CD4-positive, alpha-beta memory T cell (primary cell): ENCODE measurements at regions not wholly inside any gene's neighbourhood (a gene's known extent, or its start where the extent isn't known, plus 50 kb on each side); places are given as distances from the start of the nearest gene placed in this dataset.

Experiments
- CTCF ChIA-PET: fragments of 350-600 bp; sonication (Branson Sonifier 250); formaldehyde crosslinking; loops from one replicate; lab custom pipeline; 2021; ENCODE audit warnings: inconsistent platforms; ENCODE audit not compliant: partially characterized antibody; lab: Charles Lee
- POLR2A ChIA-PET: fragments of 350-600 bp; sonication (Branson Sonifier 250); formaldehyde crosslinking; loops from one replicate; lab custom pipeline; 2021; ENCODE audit not compliant: partially characterized antibody; lab: Charles Lee
- DNase-seq, 5 donors: peaks; one replicate each; pipeline versions ENCODE4 v3.0.0 to v3.0.0-alpha.2; 2020 to 2022; ENCODE audit warnings: mixed read lengths in 1 of 5
- H3K27ac ChIP-seq: one replicate; pipeline ENCODE4 v1.7.0; 2013; ENCODE audit warnings: low read depth, low read length
- H3K27me3 ChIP-seq: 2 replicates; pipeline ENCODE4 v1.7.0; 2013; ENCODE audit warnings: mild to moderate bottlenecking, low read length, moderate library complexity; ENCODE audit not compliant: insufficient read depth
- H3K36me3 ChIP-seq: 2 replicates; pipeline ENCODE4 v1.7.0; 2013; ENCODE audit warnings: mild to moderate bottlenecking, low read length, moderate library complexity; ENCODE audit not compliant: insufficient read depth
- H3K4me1 ChIP-seq: 2 replicates; pipeline ENCODE4 v1.7.0; 2013; ENCODE audit warnings: mild to moderate bottlenecking, low read length, moderate library complexity; ENCODE audit not compliant: insufficient read depth
- H3K4me3 ChIP-seq, 2 donors: one replicate each; pipeline ENCODE4 v1.7.0; 2013; ENCODE audit warnings: low read length in 2 of 2, mild to moderate bottlenecking in 1 of 2
- H3K9me3 ChIP-seq, 2 donors: one replicate each; pipeline ENCODE4 v1.7.0; 2013; ENCODE audit warnings: low read length in 2 of 2, control low read depth in 1 of 2; ENCODE audit not compliant: control insufficient read depth in 1 of 2
- H3K27ac Mint-ChIP-seq, 7 donors: one replicate each; pipeline ENCODE4 v1.8.0; 2020 to 2021; ENCODE audit warnings: mixed read lengths in 7 of 7, mild to moderate bottlenecking in 6 of 7, inconsistent platforms in 3 of 7, moderate library complexity in 3 of 7
- H3K27me3 Mint-ChIP-seq, 2 donors: one replicate each; pipeline ENCODE4 v1.8.0; 2020 to 2021; ENCODE audit warnings: mixed read lengths in 2 of 2
- H3K36me3 Mint-ChIP-seq, 2 donors: one replicate each; pipeline ENCODE4 v1.8.0; 2020 to 2021; ENCODE audit warnings: mixed read lengths in 2 of 2, inconsistent platforms in 1 of 2, mild to moderate bottlenecking in 1 of 2
- H3K4me1 Mint-ChIP-seq, 4 donors: one replicate each; pipeline ENCODE4 v1.8.0; 2020 to 2021; ENCODE audit warnings: mixed read lengths in 4 of 4, mild to moderate bottlenecking in 1 of 4
- H3K4me3 Mint-ChIP-seq, 8 donors: one replicate each; pipeline ENCODE4 v1.8.0; 2020 to 2021; ENCODE audit warnings: mixed read lengths in 8 of 8, mild to moderate bottlenecking in 7 of 8, moderate library complexity in 6 of 8, inconsistent platforms in 3 of 8
- H3K9me3 Mint-ChIP-seq, 8 donors: one replicate each; pipeline ENCODE4 v1.8.0; 2020 to 2021; ENCODE audit warnings: mixed read lengths in 8 of 8, mild to moderate bottlenecking in 5 of 8, inconsistent platforms in 3 of 8, moderate library complexity in 1 of 8
- intact Hi-C: fragments of 100-400 bp; cut with micrococcal nuclease; formaldehyde crosslinking; loops from one replicate; pipeline ENCODE4 v1.15.1; 2023

DNA sequence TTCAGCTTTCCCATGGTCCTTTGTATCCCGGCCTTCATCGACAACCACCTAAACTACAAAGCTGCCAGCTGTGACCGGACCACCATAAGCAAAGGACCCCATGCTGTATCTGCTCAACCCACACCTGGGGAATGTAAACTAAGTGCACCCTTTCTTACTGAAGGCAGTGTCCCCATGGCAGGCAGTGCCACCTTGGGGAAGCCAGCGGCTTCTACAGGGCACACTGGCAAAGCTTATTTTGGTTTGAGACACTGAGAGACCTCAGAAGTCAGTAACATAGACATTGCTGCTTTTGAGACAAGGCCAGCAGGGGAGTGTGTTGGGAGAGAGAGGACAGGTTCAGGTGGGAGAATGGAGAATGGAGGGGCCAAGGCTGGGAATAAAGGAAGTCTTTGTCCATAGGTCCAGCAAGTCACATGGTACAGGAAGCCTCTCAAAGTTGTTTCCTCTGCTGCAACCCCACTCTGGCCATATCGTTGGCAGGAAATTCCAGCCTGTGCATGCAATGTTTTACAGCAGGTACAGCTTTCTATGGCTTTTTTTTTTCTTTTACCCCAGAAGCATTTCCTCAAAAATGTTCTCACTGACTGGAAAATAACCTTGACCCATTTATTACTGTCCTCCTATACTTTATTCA lies 85.9 kb upstream of the NPVF start:
- H3K27me3 Mint-ChIP-seq: peaks cover 2 to 4% of the 10 kb centered on the region in 2 donors
- Histone ChIP-seq H3K27me3 (no peaks in the 10 kb centered on the region), H3K4me3 (no peak overlapping the region), H3K36me3 (no peaks in the 10 kb centered on the region), H3K4me1 (no peaks in the 10 kb centered on the region), H3K27ac (no peak overlapping the region), H3K9me3 (no peaks in the 10 kb centered on the region)
- no peak overlapping the region for H3K4me3 Mint-ChIP-seq
- no peaks in the 10 kb centered on the region for H3K4me1 Mint-ChIP-seq
- H3K36me3 Mint-ChIP-seq: no peaks in the 10 kb centered on the region
- CTCF ChIA-PET: no interaction called here
- POLR2A ChIA-PET: no interaction called here
- no peak overlapping the region for H3K27ac Mint-ChIP-seq
- peaks cover 0 to 1% (median 0%) of the 10 kb centered on the region in 8 donors for H3K9me3 Mint-ChIP-seq
- no peak for DNase-seq
- intact Hi-C loops: no loop called here

- DNase-seq: no peak
- Mint-ChIP-seq H3K36me3 (no peaks in the 10 kb centered on the region), H3K4me3 (no peak overlapping the region), H3K27me3 (peaks cover 2 to 5% of the 10 kb centered on the region in 2 donors), H3K4me1 (no peaks in the 10 kb centered on the region), H3K9me3 (peaks cover 0 to 1% (median 0%) of the 10 kb centered on the region in 8 donors), H3K27ac (no peak overlapping the region)
- Histone ChIP-seq H3K4me3 (no peak overlapping the region), H3K4me1 (no peaks in the 10 kb centered on the region), H3K27ac (no peak overlapping the region), H3K36me3 (no peaks in the 10 kb centered on the region), H3K9me3 (no peaks in the 10 kb centered on the region), H3K27me3 (no peaks in the 10 kb centered on the region)
- ChIA-PET CTCF (no interaction called here), POLR2A (no interaction called here)
- intact Hi-C loops: no loop called here
Measured at GRCh38 chr7:25314731-25315267, 86.5 kb upstream of the NPVF start.

DNA sequence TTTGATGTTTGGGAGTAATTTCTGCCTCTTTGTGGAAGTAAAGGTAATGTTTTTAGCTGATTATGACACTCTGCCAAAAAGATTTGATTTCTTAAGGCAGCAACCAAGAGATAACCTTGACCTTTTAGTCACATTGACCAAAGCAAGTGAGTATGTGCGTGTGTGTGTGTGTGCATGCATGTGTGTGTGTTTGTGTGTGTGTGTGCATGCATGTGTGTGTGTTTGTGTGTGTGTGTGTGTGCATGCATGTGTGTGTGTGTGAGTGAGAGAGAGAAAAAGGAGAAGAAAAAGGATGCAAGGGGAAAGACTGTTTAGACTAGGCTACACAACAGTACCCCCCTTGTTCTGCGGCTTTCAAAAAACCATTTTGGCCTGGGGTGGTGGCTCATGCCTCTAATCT lies 88.1 kb upstream of the NPVF start:
- Mint-ChIP-seq H3K4me1 (no peaks in the 10 kb centered on the region), H3K36me3 (no peaks in the 10 kb centered on the region), H3K4me3 (no peak overlapping the region), H3K27me3 (peaks cover 5 to 8% of the 10 kb centered on the region in 2 donors), H3K9me3 (peaks cover 0 to 1% (median 0%) of the 10 kb centered on the region in 8 donors), H3K27ac (no peak overlapping the region)
- intact Hi-C loops: no loop called here
- Histone ChIP-seq H3K36me3 (no peaks in the 10 kb centered on the region), H3K4me3 (no peak overlapping the region), H3K27ac (no peak overlapping the region), H3K27me3 (no peaks in the 10 kb centered on the region), H3K9me3 (no peaks in the 10 kb centered on the region), H3K4me1 (no peaks in the 10 kb centered on the region)
- no peak for DNase-seq
- ChIA-PET CTCF (no interaction called here), POLR2A (no interaction called here)

DNA sequence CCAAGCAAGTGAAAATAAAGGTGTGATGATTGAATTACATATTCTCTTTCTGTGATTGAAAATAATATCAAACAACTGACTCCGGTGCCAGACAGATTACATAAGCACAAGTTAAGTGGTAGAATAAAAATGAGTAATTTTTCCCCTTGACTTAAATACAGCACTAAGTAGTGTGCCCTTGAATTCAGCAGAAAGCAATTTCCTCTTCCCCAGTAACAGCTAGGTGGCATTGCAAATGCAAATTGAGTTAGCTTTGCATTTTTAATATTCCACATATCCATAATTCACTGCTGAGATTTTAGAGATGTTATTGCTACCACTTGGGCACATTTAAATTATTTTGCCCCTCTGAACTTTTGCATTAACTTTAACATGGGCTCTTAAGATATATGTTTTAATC lies 89.8 kb upstream of the NPVF start:
- no peaks in the 10 kb centered on the region for H3K27me3 ChIP-seq
- no peaks in the 10 kb centered on the region for H3K36me3 ChIP-seq
- ChIA-PET POLR2A (no interaction called here), CTCF (no interaction called here)
- intact Hi-C loops: no loop called here
- Mint-ChIP-seq H3K4me3 (no peak overlapping the region), H3K27ac (no peak overlapping the region), H3K4me1 (no peaks in the 10 kb centered on the region), H3K9me3 (no peaks in the 10 kb centered on the region), H3K36me3 (no peaks in the 10 kb centered on the region), H3K27me3 (peaks cover 9 to 16% of the 10 kb centered on the region in 2 donors)
- H3K4me1 ChIP-seq: no peaks in the 10 kb centered on the region
- no peaks in the 10 kb centered on the region for H3K9me3 ChIP-seq
- no peak overlapping the region for H3K27ac ChIP-seq
- no peak for DNase-seq
- H3K4me3 ChIP-seq: no peak overlapping the region

DNA sequence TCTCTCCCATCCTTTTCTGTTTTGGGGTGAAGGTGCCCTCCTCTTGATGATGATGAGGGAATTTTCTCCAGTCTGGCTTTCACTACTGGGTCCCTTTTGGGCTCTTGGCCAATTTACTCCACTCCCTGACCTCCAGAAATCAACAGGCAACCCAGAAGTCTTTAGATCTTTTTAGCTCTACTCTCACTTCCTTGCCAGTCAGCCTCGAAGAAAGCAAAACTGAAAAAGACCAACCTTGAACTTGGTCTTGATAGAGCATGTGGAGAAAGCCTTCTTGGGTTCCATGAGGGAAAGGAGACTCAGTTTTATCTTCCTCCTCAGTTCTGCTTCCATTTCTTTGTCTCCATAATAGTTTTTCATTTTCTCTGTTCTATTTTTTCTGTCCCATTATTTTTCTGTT lies 91.4 kb upstream of the NPVF start:
- Histone ChIP-seq H3K27me3 (no peaks in the 10 kb centered on the region), H3K27ac (no peak overlapping the region), H3K4me3 (no peak overlapping the region), H3K9me3 (no peaks in the 10 kb centered on the region), H3K36me3 (no peaks in the 10 kb centered on the region), H3K4me1 (no peaks in the 10 kb centered on the region)
- no peaks in the 10 kb centered on the region for H3K36me3 Mint-ChIP-seq
- H3K9me3 Mint-ChIP-seq: no peaks in the 10 kb centered on the region
- no peak overlapping the region for H3K27ac Mint-ChIP-seq
- intact Hi-C loops: no loop called here
- peaks cover 16 to 20% of the 10 kb centered on the region in 2 donors for H3K27me3 Mint-ChIP-seq
- H3K4me3 Mint-ChIP-seq: no peak overlapping the region
- no peaks in the 10 kb centered on the region for H3K4me1 Mint-ChIP-seq
- POLR2A ChIA-PET: no interaction called here
- no peak for DNase-seq
- CTCF ChIA-PET: no interaction called here

- no peak for DNase-seq
- Histone ChIP-seq H3K27ac (no peak overlapping the region), H3K9me3 (no peaks in the 10 kb centered on the region), H3K4me1 (no peaks in the 10 kb centered on the region), H3K27me3 (no peaks in the 10 kb centered on the region), H3K36me3 (no peaks in the 10 kb centered on the region), H3K4me3 (no peak overlapping the region)
- Mint-ChIP-seq H3K36me3 (no peaks in the 10 kb centered on the region), H3K9me3 (no peaks in the 10 kb centered on the region), H3K4me3 (no peak overlapping the region), H3K4me1 (no peaks in the 10 kb centered on the region), H3K27me3 (peaks cover 16 to 21% of the 10 kb centered on the region in 2 donors), H3K27ac (no peak overlapping the region)
- ChIA-PET CTCF (no interaction called here), POLR2A (no interaction called here)
- intact Hi-C loops: no loop called here
Measured at GRCh38 chr7:25320791-25321190, 92.5 kb upstream of the NPVF start.

GRCh38 chr7:25321424-25321823 lies 93.1 kb upstream of the NPVF start:
- DNase-seq: no peak
- no peak overlapping the region for H3K27ac Mint-ChIP-seq
- H3K27ac ChIP-seq: no peak overlapping the region
- no peaks in the 10 kb centered on the region for H3K9me3 ChIP-seq
- peaks cover 0 to 2% (median 0%) of the 10 kb centered on the region in 8 donors for H3K9me3 Mint-ChIP-seq
- no peak overlapping the region for H3K4me3 ChIP-seq
- no peaks in the 10 kb centered on the region for H3K36me3 ChIP-seq
- no peak overlapping the region for H3K4me3 Mint-ChIP-seq
- H3K4me1 ChIP-seq: no peaks in the 10 kb centered on the region
- H3K4me1 Mint-ChIP-seq: no peaks in the 10 kb centered on the region
- ChIA-PET POLR2A (no interaction called here), CTCF (no interaction called here)
- H3K27me3 Mint-ChIP-seq: peaks cover 13 to 18% of the 10 kb centered on the region in 2 donors
- H3K27me3 ChIP-seq: no peaks in the 10 kb centered on the region
- intact Hi-C loops: no loop called here
- H3K36me3 Mint-ChIP-seq: no peaks in the 10 kb centered on the region
